ENCODE measurements at regions not wholly inside any gene's neighbourhood (a gene's known extent, or its start where the extent isn't known, plus 50 kb on each side); places are given as distances from the start of the nearest gene placed in this dataset.
A peak's percentile ranks its signal among the peaks of the same experiment; 100 is the strongest.

DNA sequence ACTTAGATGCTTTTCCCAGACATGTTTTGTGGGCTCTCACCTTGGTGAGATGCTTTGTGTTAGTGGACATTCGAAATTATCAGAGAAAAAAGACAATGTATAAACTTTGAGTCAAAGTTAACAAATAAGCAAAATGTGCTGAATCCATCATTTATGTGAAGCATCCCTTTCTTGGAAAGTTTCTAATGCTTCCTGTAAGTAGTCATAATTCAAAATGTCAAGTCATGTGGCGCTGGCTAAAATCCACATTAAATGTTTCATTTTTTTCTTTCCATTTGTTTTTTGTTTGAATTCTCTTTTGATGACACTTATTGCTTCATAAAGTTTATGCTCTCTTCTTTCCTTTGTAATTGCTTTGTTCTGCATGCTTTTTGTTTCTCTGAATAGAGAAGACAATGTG lies 107.2 kb upstream of the CENPW start:
- no peaks in the 10 kb centered on the region for H3K9me3 ChIP-seq (ENCODE audit: control insufficient read depth in 4 of 4, insufficient read depth in 3 of 4, low read length in 3 of 4)
- no peaks in the 10 kb centered on the region for H3K4me1 ChIP-seq (ENCODE audit: control insufficient read depth in 5 of 5, insufficient read depth in 5 of 5, low read length in 5 of 5)
- H3K36me3 ChIP-seq (ENCODE audit: control insufficient read depth in 4 of 4, insufficient read depth in 4 of 4, low read length in 4 of 4): no peaks in the 10 kb centered on the region
- no peak for ATAC-seq (ENCODE audit: insufficient read depth, low FRiP score)
- 38 to 61% methylated on average over 2 of the region's 2 CpGs for WGBS, 2 donors
- TF ChIP-seq, protein P1, sequence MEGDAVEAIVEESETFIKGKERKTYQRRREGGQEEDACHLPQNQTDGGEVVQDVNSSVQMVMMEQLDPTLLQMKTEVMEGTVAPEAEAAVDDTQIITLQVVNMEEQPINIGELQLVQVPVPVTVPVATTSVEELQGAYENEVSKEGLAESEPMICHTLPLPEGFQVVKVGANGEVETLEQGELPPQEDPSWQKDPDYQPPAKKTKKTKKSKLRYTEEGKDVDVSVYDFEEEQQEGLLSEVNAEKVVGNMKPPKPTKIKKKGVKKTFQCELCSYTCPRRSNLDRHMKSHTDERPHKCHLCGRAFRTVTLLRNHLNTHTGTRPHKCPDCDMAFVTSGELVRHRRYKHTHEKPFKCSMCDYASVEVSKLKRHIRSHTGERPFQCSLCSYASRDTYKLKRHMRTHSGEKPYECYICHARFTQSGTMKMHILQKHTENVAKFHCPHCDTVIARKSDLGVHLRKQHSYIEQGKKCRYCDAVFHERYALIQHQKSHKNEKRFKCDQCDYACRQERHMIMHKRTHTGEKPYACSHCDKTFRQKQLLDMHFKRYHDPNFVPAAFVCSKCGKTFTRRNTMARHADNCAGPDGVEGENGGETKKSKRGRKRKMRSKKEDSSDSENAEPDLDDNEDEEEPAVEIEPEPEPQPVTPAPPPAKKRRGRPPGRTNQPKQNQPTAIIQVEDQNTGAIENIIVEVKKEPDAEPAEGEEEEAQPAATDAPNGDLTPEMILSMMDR (IDR thresholded peaks at IDR 0.05; ENCODE audit: control extremely low read depth, extremely low read depth): no peak
- H3K4me3 ChIP-seq: no peak overlapping the region
- no peaks in the 10 kb centered on the region for H3K27me3 ChIP-seq (ENCODE audit: control insufficient read depth in 3 of 3, insufficient read depth in 3 of 3, low read length in 2 of 3)
- no peak overlapping the region for H3K27ac ChIP-seq (ENCODE audit: low read depth in 1 of 2, low read length in 1 of 2)
- H3K9ac ChIP-seq (ENCODE audit: insufficient read depth in 1 of 2, low read length in 2 of 2): no peak overlapping the region
- peak in 1 of 3 donors; percentile 5 for DNase-seq

DNA sequence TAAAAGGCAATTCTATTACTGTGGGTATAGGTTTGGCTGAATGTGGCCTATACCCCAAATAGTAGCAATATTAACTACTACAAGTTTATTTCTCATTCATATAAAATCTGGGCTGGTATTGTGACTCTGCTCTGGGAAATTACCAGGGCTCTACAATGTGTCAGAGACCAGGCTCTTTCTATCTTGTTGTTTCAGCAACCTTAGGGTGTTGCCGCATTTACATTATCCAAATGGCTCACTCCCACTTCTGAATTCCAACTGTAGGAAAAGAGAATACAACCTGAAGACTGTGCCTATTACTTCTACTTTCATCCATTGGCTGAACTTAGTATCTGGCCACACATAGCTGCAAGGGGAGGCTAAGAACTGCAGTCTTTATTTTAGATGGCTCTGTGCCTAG lies 106.7 kb upstream of the CENPW start:
- ATAC-seq (ENCODE audit: insufficient read depth, low FRiP score) (no peak), DNase-seq (no peak)
- no peak overlapping the region for H3K9ac ChIP-seq (ENCODE audit: insufficient read depth in 1 of 2, low read length in 2 of 2)
- H3K9me3 ChIP-seq (ENCODE audit: control insufficient read depth in 4 of 4, insufficient read depth in 3 of 4, low read length in 3 of 4): no peaks in the 10 kb centered on the region
- H3K4me1 ChIP-seq (ENCODE audit: control insufficient read depth in 5 of 5, insufficient read depth in 5 of 5, low read length in 5 of 5): no peaks in the 10 kb centered on the region
- WGBS, 2 donors: 94 to 96% methylated on average over 1 of the region's 1 CpG
- TF ChIP-seq, protein P1 (IDR thresholded peaks at IDR 0.05; ENCODE audit: control extremely low read depth, extremely low read depth): no peak
- no peaks in the 10 kb centered on the region for H3K36me3 ChIP-seq (ENCODE audit: control insufficient read depth in 4 of 4, insufficient read depth in 4 of 4, low read length in 4 of 4)
- no peak overlapping the region for H3K4me3 ChIP-seq
- H3K27me3 ChIP-seq (ENCODE audit: control insufficient read depth in 3 of 3, insufficient read depth in 3 of 3, low read length in 2 of 3): no peaks in the 10 kb centered on the region
- no peak overlapping the region for H3K27ac ChIP-seq (ENCODE audit: low read depth in 1 of 2, low read length in 1 of 2)

DNA sequence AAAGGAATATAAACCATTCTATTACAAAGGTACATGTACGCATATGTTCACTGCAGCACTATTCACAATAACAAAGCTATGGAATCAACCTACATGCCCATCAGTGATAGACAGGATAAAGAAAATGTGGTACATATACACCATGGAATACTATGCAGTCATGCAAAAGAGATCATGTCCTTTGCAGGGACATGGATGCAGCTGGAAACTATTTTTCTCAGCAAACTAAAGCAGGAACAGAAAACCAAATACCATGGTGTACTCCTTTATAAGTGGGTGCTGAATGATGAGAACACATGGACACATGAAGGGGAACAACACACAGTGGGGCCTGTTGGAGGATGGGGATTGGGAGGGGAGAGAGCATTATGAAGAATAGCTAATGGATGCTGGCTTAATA lies 104.6 kb upstream of the CENPW start:
- Histone ChIP-seq H3K4me1 (ENCODE audit: control insufficient read depth in 5 of 5, insufficient read depth in 5 of 5, low read length in 5 of 5) (no peaks in the 10 kb centered on the region), H3K4me3 (no peak overlapping the region), H3K27me3 (ENCODE audit: control insufficient read depth in 3 of 3, insufficient read depth in 3 of 3, low read length in 2 of 3) (no peaks in the 10 kb centered on the region), H3K36me3 (ENCODE audit: control insufficient read depth in 4 of 4, insufficient read depth in 4 of 4, low read length in 4 of 4) (no peaks in the 10 kb centered on the region), H3K27ac (ENCODE audit: low read depth in 1 of 2, low read length in 1 of 2) (no peak overlapping the region), H3K9me3 (ENCODE audit: control insufficient read depth in 4 of 4, insufficient read depth in 3 of 4, low read length in 3 of 4) (no peaks in the 10 kb centered on the region), H3K9ac (ENCODE audit: insufficient read depth in 1 of 2, low read length in 2 of 2) (no peak overlapping the region)
- no peak for DNase-seq
- TF ChIP-seq, protein P1 (IDR thresholded peaks at IDR 0.05; ENCODE audit: control extremely low read depth, extremely low read depth): no peak
- ATAC-seq (ENCODE audit: insufficient read depth, low FRiP score): no peak
- 96 to 97% methylated on average over 1 of the region's 1 CpG for WGBS, 2 donors

DNA sequence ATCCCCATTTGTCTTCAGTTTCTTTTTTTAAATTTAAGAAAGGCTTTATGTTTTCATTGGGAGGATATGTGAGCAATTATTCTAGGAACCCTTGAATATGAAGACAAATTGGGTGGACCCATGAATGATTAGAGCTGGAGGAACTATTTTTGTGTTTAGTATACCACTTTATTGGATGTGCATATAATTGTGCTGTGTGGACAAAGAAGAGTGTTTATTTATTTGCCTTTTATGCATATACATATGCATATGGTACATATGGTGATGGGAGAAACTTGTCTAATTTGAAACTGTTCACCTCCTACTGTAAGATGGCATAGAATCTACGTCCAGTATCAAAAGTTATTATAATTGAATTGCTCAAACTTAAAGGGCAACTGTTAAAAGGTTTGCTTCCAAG lies 94.8 kb upstream of the CENPW start:
- no peak for ATAC-seq (ENCODE audit: insufficient read depth, low FRiP score)
- Histone ChIP-seq H3K9ac (ENCODE audit: insufficient read depth in 1 of 2, low read length in 2 of 2) (no peak overlapping the region), H3K4me3 (no peak overlapping the region), H3K36me3 (ENCODE audit: control insufficient read depth in 4 of 4, insufficient read depth in 4 of 4, low read length in 4 of 4) (no peaks in the 10 kb centered on the region), H3K9me3 (ENCODE audit: control insufficient read depth in 4 of 4, insufficient read depth in 3 of 4, low read length in 3 of 4) (peaks cover 0 to 2% (median 0%) of the 10 kb centered on the region in 4 donors), H3K4me1 (ENCODE audit: control insufficient read depth in 5 of 5, insufficient read depth in 5 of 5, low read length in 5 of 5) (no peaks in the 10 kb centered on the region), H3K27ac (ENCODE audit: low read depth in 1 of 2, low read length in 1 of 2) (no peak overlapping the region), H3K27me3 (ENCODE audit: control insufficient read depth in 3 of 3, insufficient read depth in 3 of 3, low read length in 2 of 3) (no peaks in the 10 kb centered on the region)
- TF ChIP-seq, protein P1 (IDR thresholded peaks at IDR 0.05; ENCODE audit: control extremely low read depth, extremely low read depth): no peak
- DNase-seq: no peak
- 74 to 79% methylated on average over 1 of the region's 1 CpG for WGBS, 2 donors
